H1 (cell line): ENCODE measurements at regions not wholly inside any gene's neighbourhood (a gene's known extent, or its start where the extent isn't known, plus 50 kb on each side); places are given as distances from the start of the nearest gene placed in this dataset.

ENCODE experiments used
- FOSL1 ChIP-seq: IDR thresholded peaks from 2 replicates; pipeline ENCODE4 v1.6.1; 2011; ENCODE audit warnings: mild to moderate bottlenecking, low read depth, low read length, moderate library complexity; ENCODE audit not compliant: insufficient read depth
- SRF ChIP-seq: IDR thresholded peaks from 2 replicates; pipeline ENCODE4 v1.6.1; 2011; ENCODE audit warnings: mild to moderate bottlenecking, low read depth, low read length, moderate library complexity
- TAF7 ChIP-seq: optimal IDR thresholded peaks from 2 replicates; pipeline ENCODE3; 2011; ENCODE audit warnings: low read depth, mild to moderate bottlenecking, inconsistent platforms, low read length, moderate library complexity, borderline replicate concordance
- TF ChIP-seq, protein P1 (sequence below), 3 experiments: IDR thresholded peaks; 1 replicate in 2 of 3; 2 replicates in 1 of 3; pipeline versions ENCODE4 v1.5.1 to v1.6.1; 2011; ENCODE audit warnings: low read length in 3 of 3, mild to moderate bottlenecking in 3 of 3, inconsistent platforms in 2 of 3, low read depth in 1 of 3, moderate library complexity in 1 of 3; ENCODE audit not compliant: insufficient read depth in 1 of 3; ENCODE audit errors: control extremely low read depth in 1 of 3

DNA sequence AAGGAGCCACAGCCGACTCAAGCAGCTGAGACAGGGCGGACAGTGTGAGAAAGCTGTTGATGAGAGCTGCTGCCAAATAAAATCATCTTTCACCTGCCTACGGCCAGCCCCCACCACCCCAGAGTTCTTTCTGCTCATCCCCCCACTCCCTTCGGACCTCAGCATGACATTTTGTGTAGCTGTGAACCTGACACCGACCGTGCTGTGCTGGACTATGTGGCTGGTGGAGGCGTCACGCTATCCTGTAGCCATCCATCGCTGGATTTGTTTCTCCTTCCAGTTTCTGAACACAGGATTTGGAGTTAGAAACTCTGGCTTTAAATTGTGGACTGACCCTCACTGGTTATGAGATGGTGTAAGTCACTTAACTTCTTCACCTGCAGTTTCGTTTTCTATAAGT lies 317.3 kb downstream of the DCDC2C start (continued):
- TF ChIP-seq, protein P1, sequence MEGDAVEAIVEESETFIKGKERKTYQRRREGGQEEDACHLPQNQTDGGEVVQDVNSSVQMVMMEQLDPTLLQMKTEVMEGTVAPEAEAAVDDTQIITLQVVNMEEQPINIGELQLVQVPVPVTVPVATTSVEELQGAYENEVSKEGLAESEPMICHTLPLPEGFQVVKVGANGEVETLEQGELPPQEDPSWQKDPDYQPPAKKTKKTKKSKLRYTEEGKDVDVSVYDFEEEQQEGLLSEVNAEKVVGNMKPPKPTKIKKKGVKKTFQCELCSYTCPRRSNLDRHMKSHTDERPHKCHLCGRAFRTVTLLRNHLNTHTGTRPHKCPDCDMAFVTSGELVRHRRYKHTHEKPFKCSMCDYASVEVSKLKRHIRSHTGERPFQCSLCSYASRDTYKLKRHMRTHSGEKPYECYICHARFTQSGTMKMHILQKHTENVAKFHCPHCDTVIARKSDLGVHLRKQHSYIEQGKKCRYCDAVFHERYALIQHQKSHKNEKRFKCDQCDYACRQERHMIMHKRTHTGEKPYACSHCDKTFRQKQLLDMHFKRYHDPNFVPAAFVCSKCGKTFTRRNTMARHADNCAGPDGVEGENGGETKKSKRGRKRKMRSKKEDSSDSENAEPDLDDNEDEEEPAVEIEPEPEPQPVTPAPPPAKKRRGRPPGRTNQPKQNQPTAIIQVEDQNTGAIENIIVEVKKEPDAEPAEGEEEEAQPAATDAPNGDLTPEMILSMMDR (IDR thresholded peaks at IDR 0.05; ENCODE audit: control extremely low read depth in 1 of 3, insufficient read depth in 1 of 3, low read depth in 1 of 3, low read length in 3 of 3), result no peak
- TF ChIP-seq SRF (no peak), TAF7 (no peak), FOSL1 (no peak)
- TF ChIP-seq, all 59 proteins: peak for 0
